ENCODE measurements at regions not wholly inside any gene's neighbourhood (a gene's known extent, or its start where the extent isn't known, plus 50 kb on each side); places are given as distances from the start of the nearest gene placed in this dataset.

- no peaks in the 10 kb centered on the region for H3K27me3 Mint-ChIP-seq
- H3K4me1 Mint-ChIP-seq: no peaks in the 10 kb centered on the region
- H3K27ac Mint-ChIP-seq: no peak overlapping the region
- no peaks in the 10 kb centered on the region for H3K36me3 Mint-ChIP-seq (ENCODE audit: low read depth)
- CTCF ChIA-PET: interaction anchor here (0.6 to 0.7 kb wide), 2 partner anchors 26 to 82 kb away, joined by 3 read pairs; no protein-coding TSS in a partner anchor
- H3K4me3 Mint-ChIP-seq: no peak overlapping the region
- no peak for DNase-seq
- POLR2A ChIA-PET: no interaction called here
- H3K9me3 Mint-ChIP-seq: peaks cover 8% of the 10 kb centered on the region
Measured at GRCh38 chr2:78024996-78025395, 502.8 kb upstream of the LRRTM4 start.

DNA sequence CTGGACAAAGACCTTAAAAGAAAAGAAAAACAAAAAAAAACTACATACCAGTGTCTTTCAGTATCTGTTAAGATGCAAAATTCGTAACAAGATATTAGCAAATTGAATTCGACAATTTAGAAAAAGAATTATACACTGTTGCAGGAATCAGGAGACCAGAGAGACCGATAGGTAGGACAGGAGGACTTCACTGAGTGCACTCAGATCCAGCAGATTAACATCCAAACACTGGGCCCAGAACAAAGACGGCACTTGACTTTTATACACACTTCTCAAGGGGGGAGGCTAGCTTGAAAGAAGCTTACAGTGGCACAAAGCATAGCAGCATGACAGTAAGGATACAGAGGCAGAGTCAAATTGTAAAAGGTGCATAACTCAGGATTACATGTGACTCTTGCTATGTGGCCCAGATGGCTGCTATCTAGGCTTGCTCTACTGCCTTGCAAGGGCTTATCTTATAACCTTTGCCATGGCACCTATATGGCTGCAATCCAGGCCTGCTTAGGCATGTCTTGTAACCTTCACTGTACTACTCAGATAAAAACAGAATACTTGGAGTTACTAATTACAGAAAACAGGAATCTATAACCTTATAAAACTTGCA lies 507.3 kb upstream of the LRRTM4 start:
- POLR2A ChIA-PET: no interaction called here
- Mint-ChIP-seq H3K9me3 (peaks cover 16% of the 10 kb centered on the region), H3K4me1 (no peaks in the 10 kb centered on the region), H3K27ac (no peak overlapping the region), H3K4me3 (no peak overlapping the region), H3K36me3 (ENCODE audit: low read depth) (no peaks in the 10 kb centered on the region), H3K27me3 (no peaks in the 10 kb centered on the region)
- no peak for DNase-seq
- CTCF ChIA-PET: no interaction called here

DNA sequence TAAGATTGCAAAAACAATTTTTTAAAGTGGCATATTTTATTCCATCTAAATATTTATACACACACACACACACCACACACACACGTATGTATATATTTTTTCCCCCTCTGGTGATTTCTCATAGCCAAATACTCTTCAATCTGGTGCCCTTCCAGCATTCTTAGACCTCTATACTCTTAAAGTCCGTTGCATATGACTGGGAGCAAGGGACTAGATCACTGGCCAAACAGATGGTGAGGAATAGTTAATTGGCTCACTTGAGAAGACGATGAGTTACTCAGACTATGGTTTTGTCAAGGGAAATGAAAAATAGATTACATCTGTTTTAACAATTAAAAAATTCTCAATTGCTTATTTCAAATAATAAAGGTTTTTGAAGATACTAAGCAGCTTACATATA lies 512.5 kb upstream of the LRRTM4 start:
- Mint-ChIP-seq H3K9me3 (peaks cover 12% of the 10 kb centered on the region), H3K27me3 (no peaks in the 10 kb centered on the region), H3K27ac (no peak overlapping the region), H3K4me1 (no peaks in the 10 kb centered on the region), H3K4me3 (no peak overlapping the region), H3K36me3 (ENCODE audit: low read depth) (no peaks in the 10 kb centered on the region)
- no peak for DNase-seq
- CTCF ChIA-PET: no interaction called here
- POLR2A ChIA-PET: no interaction called here

- no peak for DNase-seq
- ChIA-PET CTCF (no interaction called here), POLR2A (no interaction called here)
- Mint-ChIP-seq H3K27ac (no peak overlapping the region), H3K9me3 (peaks cover 10% of the 10 kb centered on the region), H3K27me3 (no peaks in the 10 kb centered on the region), H3K36me3 (ENCODE audit: low read depth) (no peaks in the 10 kb centered on the region), H3K4me3 (no peak overlapping the region), H3K4me1 (no peaks in the 10 kb centered on the region)
Measured at GRCh38 chr2:78035804-78036203, 513.6 kb upstream of the LRRTM4 start.

- Mint-ChIP-seq H3K27me3 (no peaks in the 10 kb centered on the region), H3K9me3 (peaks cover 34% of the 10 kb centered on the region), H3K4me3 (no peak overlapping the region), H3K4me1 (no peaks in the 10 kb centered on the region), H3K36me3 (ENCODE audit: low read depth) (no peaks in the 10 kb centered on the region), H3K27ac (no peak overlapping the region)
- DNase-seq: no peak
- ChIA-PET CTCF (no interaction called here), POLR2A (no interaction called here)
Measured at GRCh38 chr2:78051480-78051879, 529.3 kb upstream of the LRRTM4 start.

GRCh38 chr2:78056976-78057375 lies 534.8 kb upstream of the LRRTM4 start:
- CTCF ChIA-PET: no interaction called here
- POLR2A ChIA-PET: no interaction called here

DNA sequence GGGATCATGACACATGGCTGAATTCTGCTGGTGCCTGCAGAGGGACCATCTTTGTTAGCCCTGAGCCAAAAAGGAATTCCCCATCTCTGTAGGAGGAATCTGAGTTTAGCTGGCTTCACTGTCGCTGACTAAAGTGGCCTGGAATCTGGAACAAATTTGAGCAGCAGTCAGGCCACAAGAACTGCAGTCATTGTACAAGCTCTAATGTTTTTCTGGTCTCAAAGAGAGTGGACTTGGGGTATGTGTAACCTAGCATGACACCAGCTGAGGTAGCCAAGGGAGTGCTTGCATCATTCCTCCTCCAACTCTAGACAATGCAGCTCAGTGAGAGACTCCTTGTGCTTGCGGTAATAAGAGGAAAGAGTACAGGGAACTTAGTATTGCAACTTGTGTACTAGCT lies 539.1 kb upstream of the LRRTM4 start:
- H3K4me3 Mint-ChIP-seq: no peak overlapping the region
- H3K27ac Mint-ChIP-seq: no peak overlapping the region
- H3K36me3 Mint-ChIP-seq (ENCODE audit: low read depth): no peaks in the 10 kb centered on the region
- ChIA-PET CTCF (no interaction called here), POLR2A (no interaction called here)
- H3K9me3 Mint-ChIP-seq: peaks cover 6% of the 10 kb centered on the region
- H3K27me3 Mint-ChIP-seq: no peaks in the 10 kb centered on the region
- no peaks in the 10 kb centered on the region for H3K4me1 Mint-ChIP-seq
- no peak for DNase-seq

More at GRCh38 chr2:78056976-78057375, 534.8 kb upstream of the LRRTM4 start:
- Mint-ChIP-seq H3K36me3 (ENCODE audit: low read depth) (no peaks in the 10 kb centered on the region), H3K4me1 (no peaks in the 10 kb centered on the region), H3K4me3 (no peak overlapping the region), H3K9me3 (peaks cover 10% of the 10 kb centered on the region), H3K27ac (no peak overlapping the region), H3K27me3 (no peaks in the 10 kb centered on the region)
- no peak for DNase-seq

- Mint-ChIP-seq H3K4me1 (no peaks in the 10 kb centered on the region), H3K4me3 (no peak overlapping the region), H3K27me3 (no peaks in the 10 kb centered on the region), H3K27ac (no peak overlapping the region), H3K36me3 (ENCODE audit: low read depth) (no peaks in the 10 kb centered on the region), H3K9me3 (peaks cover 6% of the 10 kb centered on the region)
- DNase-seq: no peak
- CTCF ChIA-PET: no interaction called here
- POLR2A ChIA-PET: no interaction called here
Measured at GRCh38 chr2:78061732-78062131, 539.6 kb upstream of the LRRTM4 start.

GRCh38 chr2:78063246-78064020 lies 541.3 kb upstream of the LRRTM4 start:
- POLR2A ChIA-PET: no interaction called here
- CTCF ChIA-PET: no interaction called here

DNA sequence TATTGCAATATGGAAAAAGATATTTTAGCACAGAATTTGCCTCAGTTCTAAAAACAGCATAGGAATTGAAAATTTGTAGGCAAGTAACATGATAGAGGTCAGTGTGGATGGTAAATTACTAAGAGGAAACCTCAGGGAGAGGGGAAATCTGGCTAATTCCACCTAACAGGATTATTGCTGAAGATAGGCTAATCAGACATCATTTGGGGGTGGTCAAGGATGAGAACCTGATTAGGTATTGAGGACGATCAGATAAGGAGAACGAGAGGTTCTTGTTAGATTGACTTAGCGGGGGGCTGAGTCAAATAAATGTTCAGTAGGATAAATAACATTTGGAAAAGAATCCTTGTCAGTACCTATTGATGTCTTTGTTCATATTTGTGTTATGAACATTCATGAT lies 543.2 kb upstream of the LRRTM4 start:
- Mint-ChIP-seq H3K36me3 (ENCODE audit: low read depth) (no peaks in the 10 kb centered on the region), H3K4me1 (no peaks in the 10 kb centered on the region), H3K27me3 (no peaks in the 10 kb centered on the region), H3K27ac (no peak overlapping the region), H3K9me3 (peaks cover 4% of the 10 kb centered on the region), H3K4me3 (no peak overlapping the region)
- POLR2A ChIA-PET: no interaction called here
- DNase-seq: no peak
- CTCF ChIA-PET: no interaction called here

More at GRCh38 chr2:78063246-78064020, 541.3 kb upstream of the LRRTM4 start:
- no peaks in the 10 kb centered on the region for H3K4me1 Mint-ChIP-seq
- no peak overlapping the region for H3K27ac Mint-ChIP-seq
- DNase-seq: no peak
- H3K9me3 Mint-ChIP-seq: peaks cover 7% of the 10 kb centered on the region
- no peak overlapping the region for H3K4me3 Mint-ChIP-seq
- H3K27me3 Mint-ChIP-seq: no peaks in the 10 kb centered on the region
- no peaks in the 10 kb centered on the region for H3K36me3 Mint-ChIP-seq (ENCODE audit: low read depth)

- H3K27me3 Mint-ChIP-seq: no peaks in the 10 kb centered on the region
- peaks cover 4% of the 10 kb centered on the region for H3K9me3 Mint-ChIP-seq
- no peaks in the 10 kb centered on the region for H3K36me3 Mint-ChIP-seq (ENCODE audit: low read depth)
- ChIA-PET CTCF (no interaction called here), POLR2A (no interaction called here)
- no peak overlapping the region for H3K4me3 Mint-ChIP-seq
- no peaks in the 10 kb centered on the region for H3K4me1 Mint-ChIP-seq
- no peak for DNase-seq
- no peak overlapping the region for H3K27ac Mint-ChIP-seq
Measured at GRCh38 chr2:78068808-78069207, 546.6 kb upstream of the LRRTM4 start.

GRCh38 chr2:78070693-78071092 lies 548.5 kb upstream of the LRRTM4 start:
- H3K27me3 Mint-ChIP-seq: no peaks in the 10 kb centered on the region
- H3K36me3 Mint-ChIP-seq (ENCODE audit: low read depth): no peaks in the 10 kb centered on the region
- H3K9me3 Mint-ChIP-seq: peaks cover 8% of the 10 kb centered on the region
- CTCF ChIA-PET: no interaction called here
- H3K4me3 Mint-ChIP-seq: no peak overlapping the region
- no peak for DNase-seq
- H3K4me1 Mint-ChIP-seq: no peaks in the 10 kb centered on the region
- no peak overlapping the region for H3K27ac Mint-ChIP-seq
- POLR2A ChIA-PET: no interaction called here

DNA sequence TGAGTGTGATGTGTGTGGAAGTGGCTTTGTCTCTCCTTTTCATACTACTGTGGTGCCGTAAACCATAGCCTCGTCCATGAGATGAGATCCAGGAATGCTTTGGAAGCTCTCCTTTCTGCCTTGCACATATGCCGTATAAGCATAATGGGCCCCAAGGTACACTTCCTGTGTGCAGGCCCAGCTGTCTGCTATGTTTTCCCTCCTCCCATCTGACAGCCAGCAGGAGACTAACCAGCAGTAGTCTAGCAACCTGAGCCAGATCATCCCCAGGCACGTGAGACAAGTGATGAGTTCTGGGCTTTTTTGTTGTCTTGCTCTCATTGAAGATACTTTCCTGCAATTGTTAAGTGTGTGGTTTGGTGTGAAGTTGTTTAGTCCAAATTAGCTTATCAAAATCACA lies 555.5 kb upstream of the LRRTM4 start:
- no peak overlapping the region for H3K27ac Mint-ChIP-seq
- DNase-seq: no peak
- no peaks in the 10 kb centered on the region for H3K27me3 Mint-ChIP-seq
- H3K9me3 Mint-ChIP-seq: peaks cover 9% of the 10 kb centered on the region
- no peaks in the 10 kb centered on the region for H3K4me1 Mint-ChIP-seq
- CTCF ChIA-PET: no interaction called here
- POLR2A ChIA-PET: no interaction called here
- H3K36me3 Mint-ChIP-seq (ENCODE audit: low read depth): no peaks in the 10 kb centered on the region
- no peak overlapping the region for H3K4me3 Mint-ChIP-seq

DNA sequence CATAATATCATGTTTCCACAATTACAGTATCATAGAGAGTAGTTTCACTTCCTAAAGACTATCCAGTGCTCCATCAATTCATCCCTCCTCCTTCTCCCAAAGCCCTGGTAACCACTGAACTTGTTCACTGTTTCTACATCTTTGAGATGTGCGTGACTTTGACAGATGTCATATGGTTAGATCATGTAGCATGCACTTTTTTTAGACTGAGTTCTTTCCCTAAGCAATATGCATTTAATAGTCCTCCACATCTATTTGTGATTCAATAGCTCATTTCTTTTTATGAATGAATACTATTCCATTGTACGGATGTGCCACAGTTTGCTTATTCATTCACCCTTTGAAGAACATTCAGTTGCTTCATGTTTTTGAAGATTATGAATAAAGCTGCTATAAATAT lies 560.4 kb upstream of the LRRTM4 start:
- no peak overlapping the region for H3K4me3 Mint-ChIP-seq
- no peak overlapping the region for H3K27ac Mint-ChIP-seq
- peaks cover 6% of the 10 kb centered on the region for H3K9me3 Mint-ChIP-seq
- H3K36me3 Mint-ChIP-seq (ENCODE audit: low read depth): no peaks in the 10 kb centered on the region
- ChIA-PET POLR2A (no interaction called here), CTCF (no interaction called here)
- H3K4me1 Mint-ChIP-seq: no peaks in the 10 kb centered on the region
- no peaks in the 10 kb centered on the region for H3K27me3 Mint-ChIP-seq
- no peak for DNase-seq

Data from activated CD4-positive, alpha-beta T cell treated with anti-CD3 and anti-CD28 coated beads, Interleukin-2, amount 10 ng/mL, durations not matched to agents 7 days and 5 days (primary cell).